HEK293 (cell line): ENCODE measurements at regions not wholly inside any gene's neighbourhood (a gene's known extent, or its start where the extent isn't known, plus 50 kb on each side); places are given as distances from the start of the nearest gene placed in this dataset.

Source experiments
- CTCF ChIP-seq: fragments of 450-650 bp; formaldehyde crosslinking; IDR thresholded peaks from 2 replicates; pipeline ENCODE4 v1.5.1; 2016; ENCODE audit warnings: missing biosample characterization, missing genetic modification characterization
- GLIS1 ChIP-seq: fragments of 450-650 bp; formaldehyde crosslinking; IDR thresholded peaks from 2 replicates; pipeline ENCODE4 v1.5.1; 2016; ENCODE audit warnings: missing biosample characterization, missing genetic modification characterization
- KLF17 ChIP-seq: fragments of 450-650 bp; formaldehyde crosslinking; IDR thresholded peaks from 2 replicates; pipeline ENCODE4 v1.5.1; 2016; ENCODE audit warnings: missing biosample characterization, missing genetic modification characterization
- ZBTB1 ChIP-seq: fragments of 450-650 bp; formaldehyde crosslinking; IDR thresholded peaks from 2 replicates; pipeline ENCODE4 v1.5.1; 2016; ENCODE audit warnings: missing biosample characterization, missing genetic modification characterization
- ZBTB21 ChIP-seq: fragments of 450-650 bp; formaldehyde crosslinking; IDR thresholded peaks from 2 replicates; pipeline ENCODE4 v1.5.1; 2017; ENCODE audit warnings: missing biosample characterization, missing genetic modification characterization
- ZNF121 ChIP-seq: fragments of 450-650 bp; formaldehyde crosslinking; IDR thresholded peaks from 2 replicates; pipeline ENCODE4 v1.5.1; 2016; ENCODE audit warnings: missing biosample characterization, missing genetic modification characterization
- ZNF274 ChIP-seq, 2 experiments: fragments of 200-500 bp in 1 of 2; fragments of 450-650 bp in 1 of 2; sonication (Bioruptor generic) in 1 of 2; formaldehyde crosslinking in 1 of 2; IDR thresholded peaks; 2 replicates each; pipeline versions ENCODE4 v1.5.1 to v1.6.1; 2014 to 2016; ENCODE audit warnings: borderline replicate concordance in 1 of 2, inconsistent platforms in 1 of 2, low read length in 1 of 2, missing biosample characterization in 1 of 2, missing genetic modification characterization in 1 of 2
- ZNF777 ChIP-seq: fragments of 450-650 bp; formaldehyde crosslinking; IDR thresholded peaks from 2 replicates; pipeline ENCODE4 v1.5.1; 2017; ENCODE audit warnings: missing biosample characterization, missing genetic modification characterization, borderline replicate concordance
- ZNF785 ChIP-seq: fragments of 450-650 bp; formaldehyde crosslinking; IDR thresholded peaks from 2 replicates; pipeline ENCODE4 v1.5.1; 2016; ENCODE audit warnings: missing biosample characterization, missing genetic modification characterization
- TF ChIP-seq, protein P1 (sequence below): fragments of 450-650 bp; IDR thresholded peaks from 2 replicates; pipeline ENCODE4 v1.5.1; 2018; ENCODE audit warnings: missing biosample characterization, missing genetic modification characterization
- TF ChIP-seq, protein P2 (sequence below): fragments of 450-650 bp; formaldehyde crosslinking; IDR thresholded peaks from 2 replicates; pipeline ENCODE4 v1.5.1; 2017; ENCODE audit warnings: missing biosample characterization, missing genetic modification characterization
- TF ChIP-seq, protein P3 (sequence below): fragments of 450-650 bp; formaldehyde crosslinking; IDR thresholded peaks from 2 replicates; pipeline ENCODE4 v1.5.1; 2016; ENCODE audit warnings: missing biosample characterization, missing genetic modification characterization

- TF ChIP-seq GLIS1 (tag by site-specific recombination): no peak
- TF ChIP-seq ZNF785 (tag by site-specific recombination): no peak
- no peak for TF ChIP-seq ZNF777 (tag by site-specific recombination)
- no peak for TF ChIP-seq CTCF (tag by site-specific recombination)
- TF ChIP-seq, protein P1, sequence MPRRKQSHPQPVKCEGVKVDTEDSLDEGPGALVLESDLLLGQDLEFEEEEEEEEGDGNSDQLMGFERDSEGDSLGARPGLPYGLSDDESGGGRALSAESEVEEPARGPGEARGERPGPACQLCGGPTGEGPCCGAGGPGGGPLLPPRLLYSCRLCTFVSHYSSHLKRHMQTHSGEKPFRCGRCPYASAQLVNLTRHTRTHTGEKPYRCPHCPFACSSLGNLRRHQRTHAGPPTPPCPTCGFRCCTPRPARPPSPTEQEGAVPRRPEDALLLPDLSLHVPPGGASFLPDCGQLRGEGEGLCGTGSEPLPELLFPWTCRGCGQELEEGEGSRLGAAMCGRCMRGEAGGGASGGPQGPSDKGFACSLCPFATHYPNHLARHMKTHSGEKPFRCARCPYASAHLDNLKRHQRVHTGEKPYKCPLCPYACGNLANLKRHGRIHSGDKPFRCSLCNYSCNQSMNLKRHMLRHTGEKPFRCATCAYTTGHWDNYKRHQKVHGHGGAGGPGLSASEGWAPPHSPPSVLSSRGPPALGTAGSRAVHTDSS (tag by site-specific recombination): no peak
- no peak for TF ChIP-seq ZBTB21 (tag by site-specific recombination)
- TF ChIP-seq, protein P2, sequence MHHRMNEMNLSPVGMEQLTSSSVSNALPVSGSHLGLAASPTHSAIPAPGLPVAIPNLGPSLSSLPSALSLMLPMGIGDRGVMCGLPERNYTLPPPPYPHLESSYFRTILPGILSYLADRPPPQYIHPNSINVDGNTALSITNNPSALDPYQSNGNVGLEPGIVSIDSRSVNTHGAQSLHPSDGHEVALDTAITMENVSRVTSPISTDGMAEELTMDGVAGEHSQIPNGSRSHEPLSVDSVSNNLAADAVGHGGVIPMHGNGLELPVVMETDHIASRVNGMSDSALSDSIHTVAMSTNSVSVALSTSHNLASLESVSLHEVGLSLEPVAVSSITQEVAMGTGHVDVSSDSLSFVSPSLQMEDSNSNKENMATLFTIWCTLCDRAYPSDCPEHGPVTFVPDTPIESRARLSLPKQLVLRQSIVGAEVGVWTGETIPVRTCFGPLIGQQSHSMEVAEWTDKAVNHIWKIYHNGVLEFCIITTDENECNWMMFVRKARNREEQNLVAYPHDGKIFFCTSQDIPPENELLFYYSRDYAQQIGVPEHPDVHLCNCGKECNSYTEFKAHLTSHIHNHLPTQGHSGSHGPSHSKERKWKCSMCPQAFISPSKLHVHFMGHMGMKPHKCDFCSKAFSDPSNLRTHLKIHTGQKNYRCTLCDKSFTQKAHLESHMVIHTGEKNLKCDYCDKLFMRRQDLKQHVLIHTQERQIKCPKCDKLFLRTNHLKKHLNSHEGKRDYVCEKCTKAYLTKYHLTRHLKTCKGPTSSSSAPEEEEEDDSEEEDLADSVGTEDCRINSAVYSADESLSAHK (tag by site-specific recombination): no peak
- no peak for TF ChIP-seq ZNF274 (IDR thresholded peaks at IDR 0.05; ENCODE audit: low read length)
- no peak for TF ChIP-seq ZNF274 (tag by site-specific recombination; IDR thresholded peaks at IDR 0.05; ENCODE audit: borderline replicate concordance)
- TF ChIP-seq ZBTB1 (tag by site-specific recombination): no peak
- TF ChIP-seq KLF17: no peak
- TF ChIP-seq, protein P3, sequence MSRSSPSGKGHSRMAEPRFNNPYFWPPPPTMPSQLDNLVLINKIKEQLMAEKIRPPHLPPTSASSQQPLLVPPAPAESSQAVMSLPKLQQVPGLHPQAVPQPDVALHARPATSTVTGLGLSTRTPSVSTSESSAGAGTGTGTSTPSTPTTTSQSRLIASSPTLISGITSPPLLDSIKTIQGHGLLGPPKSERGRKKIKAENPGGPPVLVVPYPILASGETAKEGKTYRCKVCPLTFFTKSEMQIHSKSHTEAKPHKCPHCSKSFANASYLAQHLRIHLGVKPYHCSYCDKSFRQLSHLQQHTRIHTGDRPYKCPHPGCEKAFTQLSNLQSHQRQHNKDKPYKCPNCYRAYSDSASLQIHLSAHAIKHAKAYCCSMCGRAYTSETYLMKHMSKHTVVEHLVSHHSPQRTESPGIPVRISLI (tag by site-specific recombination): no peak
- TF ChIP-seq ZNF121 (tag by site-specific recombination): no peak
Measured at GRCh38 chr2:163173591-163173990, 335.0 kb upstream of the KCNH7 start.
